ENCODE measurements at regions not wholly inside any gene's neighbourhood (a gene's known extent, or its start where the extent isn't known, plus 50 kb on each side); places are given as distances from the start of the nearest gene placed in this dataset.

GRCh38 chr13:86839221-86839620, 832.0 kb upstream of the SLITRK5 start:
- ChIA-PET POLR2A (no interaction called here), CTCF (no interaction called here)
- no peak for DNase-seq (ENCODE audit: extremely low spot score)
- no peak for TF ChIP-seq SUZ12 (IDR thresholded peaks at IDR 0.05)
- no peak for TF ChIP-seq FOXK2 (IDR thresholded peaks at IDR 0.05)
- TF ChIP-seq HDGF (IDR thresholded peaks at IDR 0.05; ENCODE audit: borderline replicate concordance), result no peak

DNA sequence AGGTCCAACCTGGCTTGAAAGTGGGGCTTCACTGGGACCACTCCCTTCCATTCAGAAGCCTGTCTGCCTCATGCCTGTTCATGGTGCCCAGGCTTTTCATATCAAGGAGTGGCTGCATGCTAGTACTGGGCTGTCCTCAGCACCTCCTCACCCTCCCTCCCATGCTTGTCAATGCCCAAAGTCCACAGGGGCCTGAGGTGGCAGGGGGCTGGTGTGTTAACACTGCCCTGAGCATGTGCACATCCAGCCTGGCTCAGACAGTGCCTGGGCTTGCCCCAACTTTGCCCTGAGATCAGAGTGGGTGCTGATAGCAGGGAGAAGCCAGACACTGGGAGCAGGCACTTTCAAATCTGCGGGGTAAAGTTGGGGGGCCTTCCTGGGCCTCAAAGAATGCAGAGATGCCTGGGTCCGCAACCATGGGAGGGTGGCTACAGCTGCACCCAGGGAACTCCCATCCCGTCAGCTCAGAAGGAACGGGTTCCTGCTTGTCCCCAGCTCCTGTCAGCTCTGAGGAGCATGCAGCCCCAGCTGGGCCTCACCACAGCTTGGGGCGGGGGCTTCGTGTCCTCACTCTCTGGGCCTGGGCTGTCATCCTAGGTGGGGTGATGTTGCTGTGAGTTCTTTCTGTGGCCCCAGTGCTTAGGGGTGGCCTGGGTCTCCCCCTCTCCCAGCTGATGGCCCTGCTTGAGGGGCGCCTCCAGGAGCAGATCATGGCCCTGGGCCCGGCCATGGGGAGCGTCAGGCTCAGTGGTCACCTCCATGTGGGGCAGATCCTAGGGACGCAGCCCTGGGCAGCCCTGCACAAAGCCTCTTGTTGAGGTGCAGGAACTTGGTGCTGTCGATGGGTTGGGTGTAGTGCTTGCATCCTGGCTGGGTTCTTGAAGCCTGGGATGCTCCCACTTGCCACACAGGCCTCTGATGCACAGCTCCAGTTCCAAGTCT, 830.6 kb upstream of the SLITRK5 start:
- TF ChIP-seq FOXA1 (IDR thresholded peaks at IDR 0.05), result no peak
- ChIA-PET POLR2A (no interaction called here), CTCF (no interaction called here)
- no peak for DNase-seq (ENCODE audit: extremely low spot score)

- TF ChIP-seq NFRKB (IDR thresholded peaks at IDR 0.05), result no peak
- no peak for TF ChIP-seq CTBP1 (IDR thresholded peaks at IDR 0.05; ENCODE audit: borderline replicate concordance)
- TF ChIP-seq FOXM1 (IDR thresholded peaks at IDR 0.05; ENCODE audit: borderline replicate concordance), result no peak
- TF ChIP-seq ELF4 (IDR thresholded peaks at IDR 0.05), result no peak
- TF ChIP-seq L3MBTL2 (conservative IDR thresholded peaks at IDR 0.05), result no peak
- TF ChIP-seq SUZ12 (IDR thresholded peaks at IDR 0.05), result no peak
- TF ChIP-seq HDGF (IDR thresholded peaks at IDR 0.05; ENCODE audit: borderline replicate concordance), result no peak
- TF ChIP-seq FOXK2 (IDR thresholded peaks at IDR 0.05), result no peak
- ChIA-PET POLR2A (no interaction called here), CTCF (no interaction called here)
- DNase-seq (ENCODE audit: extremely low spot score), result no peak
These were observed 829.9 kb upstream of the SLITRK5 start for GRCh38 chr13:86841264-86841663.

DNA sequence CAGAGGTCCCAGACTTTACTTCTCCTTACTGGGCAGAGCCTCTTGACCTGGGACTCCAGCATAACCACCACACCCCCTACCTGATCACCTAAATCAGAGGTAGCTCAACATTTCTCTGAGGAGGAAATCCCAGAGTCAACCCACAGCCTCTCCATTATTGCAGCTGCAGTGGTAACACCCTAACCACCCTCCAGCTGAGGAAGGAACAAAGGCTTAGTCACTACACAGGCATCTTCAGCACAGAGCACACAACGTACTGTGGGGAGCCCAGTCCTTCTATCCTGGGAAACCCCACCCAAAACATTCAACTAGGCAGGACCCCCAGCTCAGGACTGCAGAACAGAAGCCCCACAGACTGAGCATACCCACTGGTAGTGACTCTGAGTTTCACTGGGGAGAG, 824.7 kb upstream of the SLITRK5 start:
- ChIA-PET POLR2A (no interaction called here), CTCF (interaction anchor here (0.6 kb wide), 1 partner anchor 543 kb away, joined by 3 read pairs; no protein-coding TSS in a partner anchor)
- DNase-seq (ENCODE audit: extremely low spot score), result no peak
- TF ChIP-seq FOXK2 (IDR thresholded peaks at IDR 0.05) (no peak), FOXA1 (IDR thresholded peaks at IDR 0.05) (no peak), L3MBTL2 (conservative IDR thresholded peaks at IDR 0.05) (no peak), NFRKB (IDR thresholded peaks at IDR 0.05) (no peak), BHLHE40 (IDR thresholded peaks at IDR 0.05; ENCODE audit: borderline replicate concordance) (no peak), CTBP1 (IDR thresholded peaks at IDR 0.05; ENCODE audit: borderline replicate concordance) (no peak), PKNOX1 (IDR thresholded peaks at IDR 0.05) (no peak), FOXM1 (IDR thresholded peaks at IDR 0.05; ENCODE audit: borderline replicate concordance) (no peak), SUZ12 (IDR thresholded peaks at IDR 0.05) (no peak), ARNT (IDR thresholded peaks at IDR 0.05) (no peak), LEF1 (IDR thresholded peaks at IDR 0.05; ENCODE audit: borderline replicate concordance) (no peak), HDGF (IDR thresholded peaks at IDR 0.05; ENCODE audit: borderline replicate concordance) (no peak), ZNF384 (IDR thresholded peaks at IDR 0.05) (no peak), SP1 (IDR thresholded peaks at IDR 0.05) (no peak), TARDBP (IDR thresholded peaks at IDR 0.05) (no peak), ELF4 (IDR thresholded peaks at IDR 0.05) (no peak)

GRCh38 chr13:86848716-86849115, 822.5 kb upstream of the SLITRK5 start:
- POLR2A ChIA-PET, result no interaction called here
- no peak for DNase-seq (ENCODE audit: extremely low spot score)
- CTCF ChIA-PET, result no interaction called here
- TF ChIP-seq BHLHE40 (IDR thresholded peaks at IDR 0.05; ENCODE audit: borderline replicate concordance) (no peak), ZNF384 (IDR thresholded peaks at IDR 0.05) (no peak), PKNOX1 (IDR thresholded peaks at IDR 0.05) (no peak), CTBP1 (IDR thresholded peaks at IDR 0.05; ENCODE audit: borderline replicate concordance) (no peak), NFRKB (IDR thresholded peaks at IDR 0.05) (no peak)

DNA sequence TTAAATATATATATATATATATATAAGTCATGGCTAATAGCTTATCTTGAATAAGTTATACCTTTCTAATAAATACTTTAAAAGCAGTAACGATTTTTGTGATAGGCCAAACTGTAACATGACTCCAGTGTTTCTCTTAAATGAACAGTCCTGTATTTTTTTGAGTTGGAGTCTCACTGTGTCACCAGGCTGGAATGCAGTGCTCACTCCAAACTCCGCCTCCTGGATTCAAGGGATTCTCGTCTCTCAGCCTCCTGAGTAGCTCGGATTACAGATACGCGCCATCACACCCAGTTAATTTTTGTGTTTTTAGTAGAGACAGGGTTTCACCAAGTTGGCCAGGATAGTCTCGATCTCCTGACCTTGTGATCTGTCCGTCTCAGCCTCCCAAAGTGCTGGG, 814.2 kb upstream of the SLITRK5 start:
- CTCF ChIA-PET, result interaction anchor here (0.6 kb wide), 1 partner anchor 503 kb away, joined by 3 read pairs; no protein-coding TSS in a partner anchor
- TF ChIP-seq ARNT (IDR thresholded peaks at IDR 0.05), result no peak
- no peak for TF ChIP-seq FOXM1 (IDR thresholded peaks at IDR 0.05; ENCODE audit: borderline replicate concordance)
- TF ChIP-seq L3MBTL2 (conservative IDR thresholded peaks at IDR 0.05), result no peak
- no peak for TF ChIP-seq LEF1 (IDR thresholded peaks at IDR 0.05; ENCODE audit: borderline replicate concordance)
- TF ChIP-seq PKNOX1 (IDR thresholded peaks at IDR 0.05), result no peak
- no peak for TF ChIP-seq SUZ12 (IDR thresholded peaks at IDR 0.05)
- no peak for TF ChIP-seq FOXA1 (IDR thresholded peaks at IDR 0.05)
- no peak for TF ChIP-seq CTBP1 (IDR thresholded peaks at IDR 0.05; ENCODE audit: borderline replicate concordance)
- TF ChIP-seq SP1 (IDR thresholded peaks at IDR 0.05), result no peak
- TF ChIP-seq FOXK2 (IDR thresholded peaks at IDR 0.05), result no peak
- no peak for TF ChIP-seq ELF4 (IDR thresholded peaks at IDR 0.05)
- no peak for DNase-seq (ENCODE audit: extremely low spot score)
- POLR2A ChIA-PET, result no interaction called here

DNA sequence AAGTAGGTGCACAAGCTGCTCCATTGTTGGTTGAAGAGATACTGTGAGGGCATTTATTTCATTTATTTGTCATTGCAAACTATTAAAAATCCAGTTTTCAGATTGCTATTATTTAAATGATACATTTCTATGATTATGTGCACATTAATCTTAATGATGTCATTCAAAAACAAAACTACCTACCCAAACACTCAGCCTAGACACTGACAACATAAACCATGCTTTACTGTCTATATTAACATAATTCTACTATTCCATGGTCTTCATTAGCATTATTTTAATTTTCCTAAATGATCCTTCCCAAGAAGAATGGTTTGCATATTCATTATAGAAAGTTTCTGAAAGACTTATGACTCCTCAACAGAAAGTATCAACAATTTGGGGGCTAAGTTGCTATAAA, 813.0 kb upstream of the SLITRK5 start:
- CTCF ChIA-PET, result no interaction called here
- DNase-seq (ENCODE audit: extremely low spot score), result no peak
- TF ChIP-seq ZNF384 (IDR thresholded peaks at IDR 0.05) (no peak), NFRKB (IDR thresholded peaks at IDR 0.05) (no peak), SP1 (IDR thresholded peaks at IDR 0.05) (no peak), ARNT (IDR thresholded peaks at IDR 0.05) (no peak), FOXA1 (IDR thresholded peaks at IDR 0.05) (no peak), CTBP1 (IDR thresholded peaks at IDR 0.05; ENCODE audit: borderline replicate concordance) (no peak), HDGF (IDR thresholded peaks at IDR 0.05; ENCODE audit: borderline replicate concordance) (no peak), PKNOX1 (IDR thresholded peaks at IDR 0.05) (no peak), TARDBP (IDR thresholded peaks at IDR 0.05) (no peak)
- POLR2A ChIA-PET, result no interaction called here
